Esophagus squamous epithelium (tissue), 5 donors: ENCODE measurements at regions not wholly inside any gene's neighbourhood (a gene's known extent, or its start where the extent isn't known, plus 50 kb on each side); places are given as distances from the start of the nearest gene placed in this dataset.

Experiments used
- DNase-seq: peaks from one replicate; lab custom pipeline; 2025; lab: John Stamatoyannopoulos, UW
- H3K27ac ChIP-seq, 4 donors: fragments of 200-600 bp; sonication (generic); one replicate each; pipeline ENCODE4 v1.5.1; 2016 to 2019; ENCODE audit warnings: mild to moderate bottlenecking in 1 of 4
- H3K27me3 ChIP-seq, 4 donors: fragments of 200-600 bp; sonication (generic); 1 replicate in 3 of 4; 2 replicates in 1 of 4; pipeline versions ENCODE4 v1.5.1 to v1.6.0; 2017 to 2021; ENCODE audit warnings: antibody characterized with exemption in 1 of 4
- H3K36me3 ChIP-seq, 3 donors: fragments of 200-600 bp; sonication (generic); one replicate each; pipeline ENCODE4 v1.5.1; 2016 to 2019
- H3K4me1 ChIP-seq, 3 donors: fragments of 200-600 bp; sonication (generic); one replicate each; pipeline ENCODE4 v1.5.1; 2017 to 2019
- H3K4me3 ChIP-seq, 4 donors: fragments of 200-600 bp; sonication (generic); 1 replicate in 3 of 4; 2 replicates in 1 of 4; pipeline ENCODE4 v1.5.1; 2016 to 2019; ENCODE audit warnings: mild to moderate bottlenecking in 2 of 4, moderate library complexity in 1 of 4
- H3K9me3 ChIP-seq, 3 donors: fragments of 200-600 bp; sonication (generic); one replicate each; pipeline ENCODE4 v1.5.1; 2016 to 2019
- POLR2A ChIP-seq, 4 donors: fragments of 450-650 bp; IDR thresholded peaks; one replicate each; pipeline ENCODE4 v1.6.1; 2017; ENCODE audit warnings: antibody characterized with exemption in 4 of 4, mild to moderate bottlenecking in 4 of 4, moderate library complexity in 3 of 4
- WGBS, 2 donors: methylation state at CpG; one replicate each; pipeline ENCODE4 v1.1.5; 2018; 5-methylcytosine and 5-hydroxymethylcytosine counted together
- intact Hi-C: fragments of 100-400 bp; cut with DNase I; formaldehyde crosslinking; loops from one replicate; pipeline ENCODE4 v1.15.0; 2022
- TF ChIP-seq, protein P1 (sequence below), 6 experiments: fragments of 450-650 bp in 4 of 6; fragments of 200-600 bp in 2 of 6; sonication (generic) in 2 of 6; IDR thresholded peaks; one replicate each; pipeline ENCODE4 v1.5.1; 2016 to 2019; ENCODE audit warnings: antibody characterized with exemption in 6 of 6, mild to moderate bottlenecking in 4 of 6, moderate library complexity in 4 of 6
- donor health status: DM: yes; HTN: yes; CAD: no.

DNA sequence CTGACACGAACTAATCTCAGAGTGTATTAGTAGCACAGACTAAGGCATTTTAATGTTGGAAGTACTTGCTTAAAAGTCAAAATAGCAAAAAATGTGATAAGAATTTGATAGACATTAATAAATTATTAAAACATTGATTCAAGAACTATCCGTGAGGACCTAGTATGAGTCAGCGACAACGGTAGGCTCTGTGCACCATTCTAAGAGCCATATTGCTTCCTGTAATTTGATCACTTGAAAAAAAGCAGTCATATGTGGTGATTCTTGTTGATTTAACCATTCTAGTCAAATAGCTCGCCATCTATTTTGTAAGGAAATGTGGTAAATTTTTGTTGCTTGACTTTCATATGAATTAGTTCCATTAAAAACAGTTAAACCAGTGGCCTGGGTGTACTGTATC, 534.9 kb upstream of the ARRDC4 start:
- H3K4me1 ChIP-seq, result no peaks in the 10 kb centered on the region
- H3K27ac ChIP-seq, result no peak overlapping the region
- H3K9me3 ChIP-seq, result no peaks in the 10 kb centered on the region
- intact Hi-C loops, result no loop called here
- TF ChIP-seq, protein P1, sequence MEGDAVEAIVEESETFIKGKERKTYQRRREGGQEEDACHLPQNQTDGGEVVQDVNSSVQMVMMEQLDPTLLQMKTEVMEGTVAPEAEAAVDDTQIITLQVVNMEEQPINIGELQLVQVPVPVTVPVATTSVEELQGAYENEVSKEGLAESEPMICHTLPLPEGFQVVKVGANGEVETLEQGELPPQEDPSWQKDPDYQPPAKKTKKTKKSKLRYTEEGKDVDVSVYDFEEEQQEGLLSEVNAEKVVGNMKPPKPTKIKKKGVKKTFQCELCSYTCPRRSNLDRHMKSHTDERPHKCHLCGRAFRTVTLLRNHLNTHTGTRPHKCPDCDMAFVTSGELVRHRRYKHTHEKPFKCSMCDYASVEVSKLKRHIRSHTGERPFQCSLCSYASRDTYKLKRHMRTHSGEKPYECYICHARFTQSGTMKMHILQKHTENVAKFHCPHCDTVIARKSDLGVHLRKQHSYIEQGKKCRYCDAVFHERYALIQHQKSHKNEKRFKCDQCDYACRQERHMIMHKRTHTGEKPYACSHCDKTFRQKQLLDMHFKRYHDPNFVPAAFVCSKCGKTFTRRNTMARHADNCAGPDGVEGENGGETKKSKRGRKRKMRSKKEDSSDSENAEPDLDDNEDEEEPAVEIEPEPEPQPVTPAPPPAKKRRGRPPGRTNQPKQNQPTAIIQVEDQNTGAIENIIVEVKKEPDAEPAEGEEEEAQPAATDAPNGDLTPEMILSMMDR (IDR thresholded peaks at IDR 0.05), result no peak
- TF ChIP-seq POLR2A (IDR thresholded peaks at IDR 0.05), result no peak
- DNase-seq, result no peak
- no peak overlapping the region for H3K4me3 ChIP-seq
- no peaks in the 10 kb centered on the region for H3K27me3 ChIP-seq
- WGBS, 2 donors, result 76 to 79% methylated on average over 5 of the region's 5 CpGs
- H3K36me3 ChIP-seq, result no peaks in the 10 kb centered on the region

DNA sequence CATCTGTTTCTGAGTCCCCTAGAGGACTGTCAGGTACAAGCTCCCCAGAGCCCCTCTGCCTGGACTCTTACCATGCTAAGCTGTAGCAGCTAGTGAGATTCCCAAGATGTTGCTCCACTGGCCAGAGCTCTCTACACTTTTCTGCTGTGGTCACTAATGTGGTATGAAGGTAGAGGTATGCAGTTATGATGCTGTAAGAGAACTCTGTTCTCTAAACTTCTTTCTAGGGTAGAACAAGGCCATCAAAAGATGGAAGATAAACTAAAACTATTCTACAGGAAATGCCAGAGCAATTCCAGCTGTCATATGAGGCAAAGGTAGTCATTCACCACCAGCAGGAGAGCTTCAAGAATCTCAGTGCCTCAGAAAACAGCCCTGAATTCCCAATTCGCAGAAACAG, 517.4 kb upstream of the ARRDC4 start:
- 23 to 42% methylated on average over 1 of the region's 1 CpG for WGBS, 2 donors
- no peak overlapping the region for H3K27ac ChIP-seq
- TF ChIP-seq, protein P1 (IDR thresholded peaks at IDR 0.05), result no peak
- TF ChIP-seq POLR2A (IDR thresholded peaks at IDR 0.05), result no peak
- DNase-seq, result no peak
- H3K27me3 ChIP-seq, result no peaks in the 10 kb centered on the region
- H3K9me3 ChIP-seq, result no peaks in the 10 kb centered on the region
- H3K36me3 ChIP-seq, result no peaks in the 10 kb centered on the region
- intact Hi-C loops, result no loop called here
- H3K4me3 ChIP-seq, result no peak overlapping the region
- no peaks in the 10 kb centered on the region for H3K4me1 ChIP-seq

DNA sequence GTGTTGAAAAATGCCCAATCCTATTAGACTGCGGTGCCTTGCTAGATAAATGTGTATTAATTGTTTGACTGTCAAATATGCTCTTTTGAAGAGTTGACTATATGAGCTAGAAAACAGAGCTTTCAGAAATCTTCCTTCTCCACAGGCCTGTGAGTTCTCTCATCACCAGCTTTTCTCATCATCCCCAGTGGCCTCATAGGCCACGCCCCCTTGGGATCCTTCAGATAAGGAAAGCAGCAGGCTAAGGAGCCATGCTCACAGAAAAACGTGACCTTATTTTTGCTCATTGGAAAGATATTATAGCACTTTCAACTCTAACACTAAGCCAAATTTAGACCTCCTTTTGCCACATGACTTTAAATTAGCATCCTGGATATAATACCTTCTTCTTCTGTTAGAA, 514.4 kb upstream of the ARRDC4 start:
- Histone ChIP-seq H3K27ac (no peak overlapping the region), H3K27me3 (no peaks in the 10 kb centered on the region), H3K4me3 (no peak overlapping the region), H3K9me3 (no peaks in the 10 kb centered on the region), H3K4me1 (no peaks in the 10 kb centered on the region), H3K36me3 (no peaks in the 10 kb centered on the region)
- TF ChIP-seq, protein P1 (IDR thresholded peaks at IDR 0.05), result no peak
- no peak for TF ChIP-seq POLR2A (IDR thresholded peaks at IDR 0.05)
- no peak for DNase-seq
- intact Hi-C loops, result no loop called here
- 57 to 67% methylated on average over 3 of the region's 3 CpGs for WGBS, 2 donors

GRCh38 chr15:97456521-97457202, 503.8 kb upstream of the ARRDC4 start:
- TF ChIP-seq POLR2A (IDR thresholded peaks at IDR 0.05), result no peak
- TF ChIP-seq, protein P1 (IDR thresholded peaks at IDR 0.05), result no peak
- no peak for DNase-seq
- no peaks in the 10 kb centered on the region for H3K36me3 ChIP-seq
- peaks cover 0 to 3% (median 0%) of the 10 kb centered on the region in 3 donors for H3K4me1 ChIP-seq
- WGBS, 2 donors, result 79% methylated on average over 7 of the region's 7 CpGs
- no peak overlapping the region for H3K4me3 ChIP-seq
- no peak overlapping the region for H3K27ac ChIP-seq
- H3K9me3 ChIP-seq, result no peaks in the 10 kb centered on the region
- no peaks in the 10 kb centered on the region for H3K27me3 ChIP-seq
- intact Hi-C loops, result no loop called here

- Histone ChIP-seq H3K4me3 (no peak overlapping the region), H3K27me3 (no peaks in the 10 kb centered on the region), H3K36me3 (no peaks in the 10 kb centered on the region), H3K4me1 (peaks cover 0 to 8% (median 0%) of the 10 kb centered on the region in 3 donors), H3K9me3 (no peaks in the 10 kb centered on the region), H3K27ac (no peak overlapping the region)
- 70 to 81% methylated on average over 3 of the region's 3 CpGs for WGBS, 2 donors
- TF ChIP-seq, protein P1 (IDR thresholded peaks at IDR 0.05), result no peak
- TF ChIP-seq POLR2A (IDR thresholded peaks at IDR 0.05), result no peak
- DNase-seq, result no peak
- intact Hi-C loops, result no loop called here
These were observed 503.2 kb upstream of the ARRDC4 start for GRCh38 chr15:97457203-97457847.
